ENCODE measurements at regions not wholly inside any gene's neighbourhood (a gene's known extent, or its start where the extent isn't known, plus 50 kb on each side); places are given as distances from the start of the nearest gene placed in this dataset.

DNA sequence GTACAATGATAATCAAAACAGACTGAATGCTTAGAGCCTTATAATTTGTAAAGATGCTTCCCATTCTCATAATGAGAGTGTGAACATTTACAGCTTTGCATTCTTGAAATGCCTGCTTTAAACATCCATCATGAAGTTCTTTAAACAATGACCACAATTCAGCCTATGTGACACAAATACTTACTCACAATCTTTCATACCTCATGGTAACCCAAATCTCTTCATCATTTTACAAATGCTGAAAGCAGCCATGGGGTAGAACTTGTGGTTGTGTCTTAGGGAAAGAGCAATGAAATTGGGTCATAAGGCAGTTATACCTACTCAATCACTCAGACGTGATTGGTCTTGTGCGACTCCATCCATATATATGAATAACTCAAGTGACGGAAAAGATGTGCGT is 140.7 kb downstream of the RND3 start:
- Histone ChIP-seq H3K79me1 (ENCODE audit: insufficient read depth, low read depth, low read length, poor library complexity, severe bottlenecking) (no peaks in the 10 kb centered on the region), H2BK20ac (ENCODE audit: low read depth, low read length, poor library complexity, severe bottlenecking) (no peak overlapping the region), H3K56ac (ENCODE audit: insufficient read length, low read depth, low read length) (no peak overlapping the region), H2BK5ac (ENCODE audit: insufficient read length, low read length) (no peak overlapping the region), H3K27ac (ENCODE audit: insufficient read length, low read depth, low read length) (no peak overlapping the region), H3K4ac (ENCODE audit: low read depth, low read length) (no peak overlapping the region), H2BK120ac (ENCODE audit: low read depth, low read length, poor library complexity, severe bottlenecking) (no peak overlapping the region), H2AFZ (ENCODE audit: low read length) (no peak overlapping the region), H3K27me3 (ENCODE audit: insufficient read depth, low read length) (no peaks in the 10 kb centered on the region), H3T11ph (ENCODE audit: low read length) (no peak overlapping the region), H4K20me1 (ENCODE audit: control insufficient read depth, insufficient read depth, insufficient read length) (no peaks in the 10 kb centered on the region), H3K14ac (ENCODE audit: insufficient read depth, low read length) (no peak overlapping the region), H4K5ac (ENCODE audit: insufficient read length, low read depth, low read length) (no peak overlapping the region), H4K91ac (ENCODE audit: insufficient read length, low read depth, low read length) (no peak overlapping the region), H4K8ac (replicated peaks; ENCODE audit: insufficient read length, low read depth, low read length) (no peak overlapping the region), H2BK12ac (ENCODE audit: insufficient read length, low read depth, low read length) (no peak overlapping the region), H3K9me3 (ENCODE audit: control insufficient read depth, low read depth, low read length) (no peaks in the 10 kb centered on the region), H3K4me1 (ENCODE audit: insufficient read depth, low read length) (no peaks in the 10 kb centered on the region), H2AK5ac (ENCODE audit: insufficient read length, low read length) (no peak overlapping the region), H3K79me2 (ENCODE audit: insufficient read depth, low read length) (no peaks in the 10 kb centered on the region), H3K23me2 (ENCODE audit: insufficient read length, low read depth, low read length, poor library complexity, severe bottlenecking) (no peaks in the 10 kb centered on the region), H3K9ac (ENCODE audit: extremely low read depth, insufficient read length, low read length) (no peak overlapping the region), H3K23ac (ENCODE audit: insufficient read length, low read depth, low read length) (no peak overlapping the region), H2BK15ac (ENCODE audit: low read depth, low read length) (no peak overlapping the region), H3K4me2 (ENCODE audit: insufficient read depth, insufficient read length, low read length) (no peak overlapping the region), H3K18ac (ENCODE audit: insufficient read length, low read depth, low read length) (no peak overlapping the region)
- Mint-ChIP-seq H3K36me3 (ENCODE audit: insufficient read depth in 1 of 3, low read depth in 3 of 3) (peaks cover 0 to 4% (median 0%) of the 10 kb centered on the region in 3 experiments; a peak in 1 of 7 replicates), H3K27me3 (ENCODE audit: low read depth) (no peaks in the 10 kb centered on the region; the same call in 1 of the 2 replicates), H3K4me3 (no peak overlapping the region), H3K9me3 (no peaks in the 10 kb centered on the region), H3K27ac (no peak overlapping the region), H3K4me1 (0 out of 4 replicates have a peak, but pooled peaks cover 0 to 2% of the 10 kb centered on the region in 2 experiments)
- no peak for DNase-seq
- TF ChIP-seq, protein P1, sequence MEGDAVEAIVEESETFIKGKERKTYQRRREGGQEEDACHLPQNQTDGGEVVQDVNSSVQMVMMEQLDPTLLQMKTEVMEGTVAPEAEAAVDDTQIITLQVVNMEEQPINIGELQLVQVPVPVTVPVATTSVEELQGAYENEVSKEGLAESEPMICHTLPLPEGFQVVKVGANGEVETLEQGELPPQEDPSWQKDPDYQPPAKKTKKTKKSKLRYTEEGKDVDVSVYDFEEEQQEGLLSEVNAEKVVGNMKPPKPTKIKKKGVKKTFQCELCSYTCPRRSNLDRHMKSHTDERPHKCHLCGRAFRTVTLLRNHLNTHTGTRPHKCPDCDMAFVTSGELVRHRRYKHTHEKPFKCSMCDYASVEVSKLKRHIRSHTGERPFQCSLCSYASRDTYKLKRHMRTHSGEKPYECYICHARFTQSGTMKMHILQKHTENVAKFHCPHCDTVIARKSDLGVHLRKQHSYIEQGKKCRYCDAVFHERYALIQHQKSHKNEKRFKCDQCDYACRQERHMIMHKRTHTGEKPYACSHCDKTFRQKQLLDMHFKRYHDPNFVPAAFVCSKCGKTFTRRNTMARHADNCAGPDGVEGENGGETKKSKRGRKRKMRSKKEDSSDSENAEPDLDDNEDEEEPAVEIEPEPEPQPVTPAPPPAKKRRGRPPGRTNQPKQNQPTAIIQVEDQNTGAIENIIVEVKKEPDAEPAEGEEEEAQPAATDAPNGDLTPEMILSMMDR (conservative IDR thresholded peaks at IDR 0.05) = no peak
- no CpG with 5 or more reads among the region's 4 CpGs for WGBS (ENCODE audit: extremely low coverage, insufficient read length, low lambda C conversion rate)
